Activated CD8-positive, alpha-beta memory T cell treated with anti-CD3 and anti-CD28 coated beads for 36 hours (primary cell): ENCODE measurements at regions not wholly inside any gene's neighbourhood (a gene's known extent, or its start where the extent isn't known, plus 50 kb on each side); places are given as distances from the start of the nearest gene placed in this dataset.

Experiments used
- CTCF ChIA-PET: fragments of 350-600 bp; sonication (Branson Sonifier 250); formaldehyde crosslinking; loops from one replicate; lab custom pipeline; 2021; ENCODE audit warnings: antibody characterized with exemption; lab: Charles Lee
- POLR2A ChIA-PET: fragments of 350-600 bp; sonication (Branson Sonifier 250); formaldehyde crosslinking; loops from one replicate; lab custom pipeline; 2021; ENCODE audit warnings: antibody characterized with exemption; lab: Charles Lee

GRCh38 chr15:93231261-93231925 lies 142.4 kb upstream of the RGMA start:
- POLR2A ChIA-PET = no interaction called here
- CTCF ChIA-PET = no interaction called here

- CTCF ChIA-PET = no interaction called here
- POLR2A ChIA-PET = no interaction called here
These were observed 139.5 kb upstream of the RGMA start for GRCh38 chr15:93228546-93228945.

GRCh38 chr15:93223803-93224202 lies 134.8 kb upstream of the RGMA start:
- ChIA-PET CTCF (no interaction called here), POLR2A (no interaction called here)

GRCh38 chr15:93221759-93222158 lies 132.7 kb upstream of the RGMA start:
- POLR2A ChIA-PET = no interaction called here
- CTCF ChIA-PET = no interaction called here

GRCh38 chr15:93219859-93220420 lies 130.9 kb upstream of the RGMA start:
- POLR2A ChIA-PET = no interaction called here
- CTCF ChIA-PET = no interaction called here

- POLR2A ChIA-PET = no interaction called here
- CTCF ChIA-PET = no interaction called here
These were observed 128.3 kb upstream of the RGMA start for GRCh38 chr15:93217343-93217742.

GRCh38 chr15:93214106-93214505 lies 125.1 kb upstream of the RGMA start:
- CTCF ChIA-PET = interaction anchor here (1.0 kb wide), 1 partner anchor 14 kb away, joined by 3 read pairs; no protein-coding TSS in a partner anchor
- POLR2A ChIA-PET = no interaction called here

GRCh38 chr15:93213281-93213680 lies 124.3 kb upstream of the RGMA start:
- ChIA-PET POLR2A (no interaction called here), CTCF (no interaction called here)

- ChIA-PET CTCF (no interaction called here), POLR2A (no interaction called here)
These were observed 123.6 kb upstream of the RGMA start for GRCh38 chr15:93212578-93212977.

GRCh38 chr15:93210995-93211394 lies 122.0 kb upstream of the RGMA start:
- ChIA-PET CTCF (no interaction called here), POLR2A (no interaction called here)

- POLR2A ChIA-PET = no interaction called here
- CTCF ChIA-PET = no interaction called here
These were observed 120.9 kb upstream of the RGMA start for GRCh38 chr15:93209690-93210445.

- ChIA-PET CTCF (no interaction called here), POLR2A (no interaction called here)
These were observed 117.9 kb upstream of the RGMA start for GRCh38 chr15:93206893-93207292.

GRCh38 chr15:93205413-93205812 lies 116.4 kb upstream of the RGMA start:
- CTCF ChIA-PET = interaction anchor here (0.6 kb wide), 1 partner anchor 162 kb away, joined by 3 read pairs; no protein-coding TSS in a partner anchor
- POLR2A ChIA-PET = no interaction called here

- ChIA-PET CTCF (no interaction called here), POLR2A (no interaction called here)
These were observed 114.0 kb upstream of the RGMA start for GRCh38 chr15:93203036-93203435.

- CTCF ChIA-PET = no interaction called here
- POLR2A ChIA-PET = no interaction called here
These were observed 113.4 kb upstream of the RGMA start for GRCh38 chr15:93202405-93202804.

- CTCF ChIA-PET = no interaction called here
- POLR2A ChIA-PET = no interaction called here
These were observed 112.9 kb upstream of the RGMA start for GRCh38 chr15:93201940-93202339.

- POLR2A ChIA-PET = no interaction called here
- CTCF ChIA-PET = no interaction called here
These were observed 111.8 kb upstream of the RGMA start for GRCh38 chr15:93200837-93201226.

GRCh38 chr15:93200081-93200836 lies 111.2 kb upstream of the RGMA start:
- POLR2A ChIA-PET = no interaction called here
- CTCF ChIA-PET = interaction anchor here (1.1 kb wide), 1 partner anchor 14 kb away, joined by 3 read pairs; no protein-coding TSS in a partner anchor

GRCh38 chr15:93196135-93196670 lies 107.2 kb upstream of the RGMA start:
- POLR2A ChIA-PET = no interaction called here
- CTCF ChIA-PET = no interaction called here

- CTCF ChIA-PET = no interaction called here
These were observed 106.1 kb upstream of the RGMA start for GRCh38 chr15:93195109-93195508.

More at GRCh38 chr15:93195109-93195508, 106.1 kb upstream of the RGMA start:
- POLR2A ChIA-PET = no interaction called here
